Vagina (tissue), 2 donors: ENCODE measurements at regions not wholly inside any gene's neighbourhood (a gene's known extent, or its start where the extent isn't known, plus 50 kb on each side); places are given as distances from the start of the nearest gene placed in this dataset.

Experiments used
- DNase-seq, 2 donors: peaks; one replicate each; pipeline ENCODE4 v3.0.0-alpha.2; 2017; ENCODE audit errors: extremely low spot score in 2 of 2
- H3K27ac ChIP-seq: fragments of 200-600 bp; sonication (generic); one replicate; pipeline ENCODE4 v1.5.1; 2019
- H3K27me3 ChIP-seq: fragments of 200-600 bp; sonication (generic); one replicate; pipeline ENCODE4 v1.5.1; 2019
- H3K36me3 ChIP-seq, 2 donors: fragments of 200-600 bp; sonication (generic); one replicate each; pipeline ENCODE4 v1.5.1; 2017 to 2019
- H3K4me1 ChIP-seq: fragments of 200-600 bp; sonication (generic); one replicate; pipeline ENCODE4 v1.5.1; 2019
- H3K4me3 ChIP-seq, 2 donors: fragments of 200-600 bp; sonication (generic); 1 replicate in 1 of 2; 2 replicates in 1 of 2; pipeline ENCODE4 v1.5.1; 2016 to 2019
- H3K9me3 ChIP-seq: fragments of 200-600 bp; sonication (generic); one replicate; pipeline ENCODE4 v1.5.1; 2019
- POLR2A ChIP-seq, 2 donors: fragments of 450-650 bp; IDR thresholded peaks; one replicate each; pipeline ENCODE4 v1.6.1; 2017; ENCODE audit warnings: antibody characterized with exemption in 2 of 2, mild to moderate bottlenecking in 2 of 2, moderate library complexity in 2 of 2
- POLR2AphosphoS5 ChIP-seq, 2 donors: sonication (generic); formaldehyde crosslinking; IDR thresholded peaks; one replicate each; pipeline ENCODE4 v1.9.0; 2017; ENCODE audit warnings: antibody characterized with exemption in 2 of 2, mild to moderate bottlenecking in 2 of 2, low read depth in 1 of 2; ENCODE audit not compliant: insufficient read depth in 1 of 2
- intact Hi-C: fragments of 100-400 bp; cut with DNase I; formaldehyde crosslinking; loops from one replicate; pipeline ENCODE4 v1.15.1; 2023
- TF ChIP-seq, protein P1 (sequence below), 3 experiments: fragments of 450-650 bp in 2 of 3; fragments of 200-600 bp in 1 of 3; sonication (generic) in 1 of 3; IDR thresholded peaks; one replicate each; pipeline ENCODE4 v1.5.1; 2017 to 2019; ENCODE audit warnings: antibody characterized with exemption in 3 of 3, mild to moderate bottlenecking in 2 of 3, moderate library complexity in 2 of 3

DNA sequence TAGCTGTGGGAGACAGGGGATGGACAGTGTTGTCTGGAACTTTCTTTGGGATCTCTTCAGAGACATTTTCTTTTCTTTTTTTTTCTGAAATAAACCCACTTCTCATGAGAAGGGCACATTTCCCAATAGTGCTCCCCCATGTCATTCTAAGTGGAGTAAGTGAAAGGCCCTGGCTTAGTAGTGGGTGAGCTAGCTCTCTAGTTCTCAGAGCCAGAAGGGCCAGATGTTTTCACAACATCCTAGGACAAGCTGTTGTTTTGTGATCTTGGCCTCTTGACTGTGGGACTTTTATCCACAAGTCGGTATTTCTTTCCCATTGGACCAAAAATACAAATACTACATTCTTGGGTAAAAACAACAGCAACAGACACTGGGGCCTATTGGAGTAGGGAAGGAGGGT, 607.7 kb upstream of the TENM4 start:
- no peaks in the 10 kb centered on the region for H3K9me3 ChIP-seq
- no peak for DNase-seq
- H3K36me3 ChIP-seq, result no peaks in the 10 kb centered on the region
- H3K27me3 ChIP-seq, result no peaks in the 10 kb centered on the region
- intact Hi-C loops, result no loop called here
- no peak for TF ChIP-seq POLR2A (IDR thresholded peaks at IDR 0.05)
- no peak overlapping the region for H3K27ac ChIP-seq
- no peak overlapping the region for H3K4me3 ChIP-seq
- no peaks in the 10 kb centered on the region for H3K4me1 ChIP-seq

DNA sequence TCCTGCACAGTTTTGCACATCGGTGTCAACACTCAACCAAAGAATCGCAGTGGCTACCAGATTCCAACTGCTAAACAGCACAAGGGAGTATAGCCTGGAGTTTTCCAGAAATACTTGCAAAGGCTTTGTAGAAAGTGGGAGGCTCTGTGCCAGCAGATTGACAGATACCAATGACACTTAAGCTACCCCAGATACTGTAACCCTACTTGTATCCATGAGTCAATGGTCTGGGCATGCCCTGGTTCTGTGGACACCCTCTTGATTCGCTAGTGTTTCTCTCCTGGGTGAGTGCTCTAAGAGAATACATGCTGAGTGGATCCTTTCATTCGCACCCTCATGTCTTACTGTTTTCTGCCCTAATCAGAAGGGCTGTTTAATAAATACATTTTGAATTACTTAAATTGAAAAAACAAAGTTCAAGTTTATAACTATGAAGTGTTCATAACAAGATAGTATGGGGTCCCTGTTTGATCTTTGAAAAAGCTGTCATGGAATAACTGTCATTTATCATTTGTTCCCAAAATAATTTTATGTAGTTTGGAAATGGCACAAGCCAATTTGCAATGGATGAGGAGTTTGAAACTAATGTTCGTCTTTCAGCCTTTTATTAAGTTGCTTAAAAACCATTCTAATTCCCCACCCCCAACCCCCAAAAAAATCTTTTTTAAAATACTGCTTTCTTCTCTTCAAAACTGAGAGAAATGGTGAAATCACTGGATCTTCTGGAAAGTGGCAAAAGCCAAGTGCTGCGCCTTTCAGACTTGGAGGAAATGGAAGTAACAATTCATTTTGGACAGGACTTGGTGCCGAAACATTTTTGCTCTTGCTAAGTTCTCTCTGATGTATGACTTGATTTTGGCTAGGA, 600.5 kb upstream of the TENM4 start:
- no peak overlapping the region for H3K27ac ChIP-seq
- TF ChIP-seq POLR2A (IDR thresholded peaks at IDR 0.05) (no peak), POLR2AphosphoS5 (IDR thresholded peaks at IDR 0.05; ENCODE audit: insufficient read depth in 1 of 2, low read depth in 1 of 2) (no peak)
- TF ChIP-seq, protein P1, sequence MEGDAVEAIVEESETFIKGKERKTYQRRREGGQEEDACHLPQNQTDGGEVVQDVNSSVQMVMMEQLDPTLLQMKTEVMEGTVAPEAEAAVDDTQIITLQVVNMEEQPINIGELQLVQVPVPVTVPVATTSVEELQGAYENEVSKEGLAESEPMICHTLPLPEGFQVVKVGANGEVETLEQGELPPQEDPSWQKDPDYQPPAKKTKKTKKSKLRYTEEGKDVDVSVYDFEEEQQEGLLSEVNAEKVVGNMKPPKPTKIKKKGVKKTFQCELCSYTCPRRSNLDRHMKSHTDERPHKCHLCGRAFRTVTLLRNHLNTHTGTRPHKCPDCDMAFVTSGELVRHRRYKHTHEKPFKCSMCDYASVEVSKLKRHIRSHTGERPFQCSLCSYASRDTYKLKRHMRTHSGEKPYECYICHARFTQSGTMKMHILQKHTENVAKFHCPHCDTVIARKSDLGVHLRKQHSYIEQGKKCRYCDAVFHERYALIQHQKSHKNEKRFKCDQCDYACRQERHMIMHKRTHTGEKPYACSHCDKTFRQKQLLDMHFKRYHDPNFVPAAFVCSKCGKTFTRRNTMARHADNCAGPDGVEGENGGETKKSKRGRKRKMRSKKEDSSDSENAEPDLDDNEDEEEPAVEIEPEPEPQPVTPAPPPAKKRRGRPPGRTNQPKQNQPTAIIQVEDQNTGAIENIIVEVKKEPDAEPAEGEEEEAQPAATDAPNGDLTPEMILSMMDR (IDR thresholded peaks at IDR 0.05), result no peak
- H3K4me3 ChIP-seq, result no peak overlapping the region
- no peaks in the 10 kb centered on the region for H3K4me1 ChIP-seq
- no peaks in the 10 kb centered on the region for H3K9me3 ChIP-seq
- DNase-seq, result no peak
- intact Hi-C loops, result no loop called here
- H3K36me3 ChIP-seq, result no peaks in the 10 kb centered on the region
- H3K27me3 ChIP-seq, result no peaks in the 10 kb centered on the region

DNA sequence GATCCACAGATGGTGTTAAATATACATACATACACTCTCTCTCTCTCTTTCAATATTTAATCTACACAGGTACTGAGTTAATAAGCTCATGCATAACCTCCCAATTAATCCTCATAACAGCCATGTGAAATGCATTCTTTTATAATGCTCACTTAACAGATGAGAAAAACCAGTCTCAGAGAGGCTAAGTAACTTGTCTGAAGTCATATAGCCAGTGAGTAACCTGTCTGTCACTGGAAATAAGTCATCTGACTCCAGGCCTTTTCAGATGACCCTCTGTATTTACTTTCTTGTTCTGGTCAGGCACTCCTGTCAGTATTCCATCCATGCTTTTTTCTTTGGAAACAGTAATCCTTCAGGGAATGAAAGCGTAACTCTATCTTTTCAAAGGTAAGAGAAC, 594.0 kb upstream of the TENM4 start:
- Histone ChIP-seq H3K27ac (no peak overlapping the region), H3K4me3 (no peak overlapping the region), H3K27me3 (no peaks in the 10 kb centered on the region), H3K4me1 (no peaks in the 10 kb centered on the region), H3K9me3 (no peaks in the 10 kb centered on the region), H3K36me3 (no peaks in the 10 kb centered on the region)
- TF ChIP-seq POLR2AphosphoS5 (IDR thresholded peaks at IDR 0.05; ENCODE audit: insufficient read depth in 1 of 2, low read depth in 1 of 2) (no peak), POLR2A (IDR thresholded peaks at IDR 0.05) (no peak)
- TF ChIP-seq, protein P1 (IDR thresholded peaks at IDR 0.05), result no peak
- intact Hi-C loops, result no loop called here
- DNase-seq, result no peak

DNA sequence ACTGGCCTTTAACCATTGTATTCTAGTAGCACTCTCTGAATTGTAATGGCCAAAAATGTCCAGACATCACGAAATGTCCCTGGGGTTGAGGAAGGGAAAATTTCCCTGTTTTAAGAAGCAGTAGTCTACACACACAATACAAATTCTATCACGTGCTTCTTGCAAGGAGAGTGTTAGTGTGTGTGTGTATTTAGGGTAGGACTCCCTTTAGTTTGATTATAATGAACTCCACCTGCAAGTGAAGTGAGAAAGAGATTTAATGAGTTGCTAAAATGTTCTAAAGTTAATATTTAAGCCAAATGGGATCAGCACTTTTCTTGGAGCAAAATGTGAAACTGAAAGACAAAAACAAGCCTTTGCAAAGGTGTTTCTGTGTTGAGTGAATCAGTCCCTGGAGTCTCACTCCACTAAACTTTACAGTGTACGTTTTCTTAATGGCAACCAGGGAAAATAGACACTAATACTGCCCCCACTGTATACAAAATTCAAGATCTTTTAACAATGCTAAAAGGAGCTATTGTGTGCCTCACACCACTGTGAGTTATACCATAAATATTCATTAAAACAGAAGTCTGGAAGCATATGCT, 590.3 kb upstream of the TENM4 start:
- intact Hi-C loops, result no loop called here
- no peaks in the 10 kb centered on the region for H3K36me3 ChIP-seq
- no peak overlapping the region for H3K27ac ChIP-seq
- H3K27me3 ChIP-seq, result no peaks in the 10 kb centered on the region
- no peaks in the 10 kb centered on the region for H3K9me3 ChIP-seq
- TF ChIP-seq POLR2AphosphoS5 (IDR thresholded peaks at IDR 0.05; ENCODE audit: insufficient read depth in 1 of 2, low read depth in 1 of 2), result no peak
- TF ChIP-seq POLR2A (IDR thresholded peaks at IDR 0.05), result no peak
- TF ChIP-seq, protein P1 (IDR thresholded peaks at IDR 0.05), result no peak
- H3K4me1 ChIP-seq, result no peaks in the 10 kb centered on the region
- H3K4me3 ChIP-seq, result no peak overlapping the region
- no peak for DNase-seq

DNA sequence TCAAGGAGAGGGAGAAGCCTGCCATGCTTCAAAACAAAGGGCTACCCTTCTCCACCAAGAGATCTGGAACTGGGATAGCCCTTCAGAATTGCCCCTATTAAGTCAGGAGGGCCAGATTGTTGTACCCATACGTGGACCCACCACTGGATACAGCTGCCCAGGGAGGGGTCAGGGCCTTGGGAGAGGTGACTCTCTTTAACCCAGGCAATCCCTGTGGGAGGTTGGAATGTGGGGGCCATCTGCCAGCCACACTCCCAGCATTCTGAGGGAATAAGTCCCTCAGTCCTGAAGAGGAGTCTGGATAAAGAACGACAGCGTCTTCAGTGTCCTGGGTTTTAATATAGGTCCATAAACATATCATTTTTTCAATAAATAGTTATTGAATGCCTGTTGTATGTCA, 588.2 kb upstream of the TENM4 start:
- Histone ChIP-seq H3K9me3 (no peaks in the 10 kb centered on the region), H3K27me3 (no peaks in the 10 kb centered on the region), H3K27ac (no peak overlapping the region), H3K4me1 (no peaks in the 10 kb centered on the region), H3K4me3 (no peak overlapping the region), H3K36me3 (no peaks in the 10 kb centered on the region)
- DNase-seq, result no peak
- TF ChIP-seq POLR2A (IDR thresholded peaks at IDR 0.05) (no peak), POLR2AphosphoS5 (IDR thresholded peaks at IDR 0.05; ENCODE audit: insufficient read depth in 1 of 2, low read depth in 1 of 2) (no peak)
- TF ChIP-seq, protein P1 (IDR thresholded peaks at IDR 0.05), result no peak
- intact Hi-C loops, result no loop called here
